ENCODE measurements at regions not wholly inside any gene's neighbourhood (a gene's known extent, or its start where the extent isn't known, plus 50 kb on each side); places are given as distances from the start of the nearest gene placed in this dataset.
A peak's percentile ranks its signal among the peaks of the same experiment; 100 is the strongest.

DNA sequence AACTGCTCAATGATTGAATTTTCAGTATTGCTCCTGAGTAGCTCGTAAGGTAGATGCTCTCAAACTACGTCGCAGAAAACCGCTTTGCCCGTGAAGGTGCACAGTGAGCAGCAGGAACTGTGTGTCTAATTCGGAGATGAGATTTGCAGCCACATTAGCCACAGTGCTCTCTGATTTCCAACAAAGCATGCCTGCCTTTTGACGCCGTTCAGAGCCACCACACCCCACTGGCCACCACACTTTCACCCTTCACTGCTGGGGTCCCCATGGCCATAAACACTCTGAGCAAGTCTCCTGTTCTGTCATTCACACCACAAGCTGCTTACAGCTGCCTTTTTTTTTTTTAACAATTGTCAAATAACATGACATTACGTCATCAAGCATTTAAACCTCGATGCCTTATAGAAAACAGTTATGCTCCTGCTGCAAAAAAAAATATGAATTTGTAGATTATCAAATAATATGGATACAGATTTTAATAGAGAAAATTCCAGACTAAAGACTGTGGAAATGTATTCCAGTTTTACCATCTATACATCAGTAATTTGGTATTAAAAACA is 578.8 kb upstream of the PFKP start:
- no peak for DNase-seq

DNA sequence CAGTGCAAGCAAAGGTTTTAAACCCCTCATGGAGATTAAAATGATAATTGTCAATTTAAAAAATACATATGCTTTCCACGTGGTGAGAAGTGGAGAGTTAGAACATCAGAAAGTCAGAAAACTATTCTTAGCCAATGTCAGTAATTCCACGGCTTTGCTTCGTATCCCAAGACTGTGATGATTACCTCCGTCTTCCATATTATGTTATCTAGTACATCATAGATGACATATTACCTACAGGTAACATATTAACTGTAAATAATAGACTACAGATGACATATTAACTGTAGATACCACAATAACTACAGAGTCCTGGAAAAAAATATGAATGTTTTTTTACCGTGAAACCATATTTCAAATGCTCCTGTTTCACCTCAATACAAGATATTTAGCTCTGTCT is 579.4 kb upstream of the PFKP start:
- no peak for DNase-seq

DNA sequence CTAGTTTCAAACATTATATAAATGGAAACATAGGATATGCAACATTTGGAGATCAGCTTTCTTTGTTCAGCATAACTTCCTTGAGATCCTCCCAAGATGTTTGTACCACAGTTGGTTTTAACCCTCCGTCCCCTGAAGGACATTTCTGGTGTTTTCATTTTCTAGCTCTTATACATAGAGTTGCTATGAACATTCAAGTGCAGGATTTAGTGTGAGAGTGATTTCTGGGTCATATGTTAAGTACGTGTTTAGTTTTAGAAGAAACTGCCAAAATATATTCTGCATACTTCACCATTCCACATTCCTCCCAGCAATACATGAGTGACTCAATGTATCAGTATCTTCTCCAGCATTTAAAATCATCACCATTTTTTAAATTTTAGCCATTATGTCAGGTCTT is 588.7 kb upstream of the PFKP start:
- DNase-seq, result no peak

DNA sequence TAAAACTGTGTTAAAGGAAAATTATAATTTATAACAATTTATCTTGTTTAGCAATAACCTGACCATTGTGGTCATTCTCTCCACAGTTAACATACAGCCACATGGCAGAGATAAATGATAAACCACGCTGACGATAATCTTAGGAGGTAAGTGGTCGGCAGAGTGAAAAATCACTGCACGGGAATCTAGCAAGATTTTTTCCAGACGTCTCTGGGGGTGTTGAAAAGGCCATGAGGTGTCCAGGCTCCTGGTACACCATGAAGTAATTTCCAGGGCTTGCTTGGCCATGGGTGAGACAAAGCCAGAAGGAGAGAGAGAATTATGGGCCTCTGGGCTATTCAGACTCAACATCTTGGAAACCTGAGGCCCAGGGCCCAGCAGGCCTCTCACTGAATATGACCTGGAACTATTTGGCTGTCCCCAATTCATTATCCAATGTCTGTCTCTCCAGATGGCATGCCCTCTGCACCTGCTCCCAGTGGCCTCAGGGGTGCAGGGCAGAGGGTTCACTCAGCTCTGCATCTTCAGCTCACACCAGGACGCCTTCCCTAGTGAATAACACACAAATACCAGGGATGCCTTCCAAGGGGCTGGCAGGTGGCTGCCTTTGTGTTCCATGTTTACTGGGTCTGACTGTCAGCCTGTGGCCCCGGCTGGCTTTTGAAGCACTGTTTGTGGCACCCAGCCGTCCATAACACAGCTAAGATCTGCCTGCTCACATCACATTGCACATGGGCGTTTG is 590.4 kb upstream of the PFKP start:
- DNase-seq, result peak; percentile 20

DNA sequence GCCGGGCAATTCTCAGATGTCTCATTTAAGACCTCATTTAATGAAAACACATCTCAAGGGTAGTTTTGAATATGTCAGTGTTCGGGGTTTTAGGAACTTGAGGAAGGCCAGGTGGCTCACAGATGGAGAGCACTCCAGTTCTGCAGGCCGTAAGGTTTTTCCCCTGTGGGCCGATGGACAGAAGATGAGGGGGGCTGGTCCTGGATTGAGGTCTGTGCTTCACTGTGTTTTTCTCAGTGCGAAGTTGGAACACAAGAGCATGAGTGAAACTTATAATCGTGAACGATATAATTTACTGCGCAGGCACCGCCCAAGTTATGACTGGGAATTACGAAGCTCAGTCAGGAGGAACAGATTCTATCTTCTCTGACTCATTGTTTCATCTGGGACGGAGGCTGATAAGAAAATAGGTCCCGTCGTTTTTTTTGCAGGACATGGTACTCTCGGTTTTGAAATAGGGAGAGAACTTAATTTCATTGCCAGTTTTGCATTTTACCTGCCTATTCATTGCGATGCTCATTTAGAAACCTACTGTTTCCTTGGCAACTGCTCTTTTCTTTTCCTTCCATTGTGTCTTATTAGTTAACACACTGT is 591.0 kb upstream of the PFKP start:
- DNase-seq, result no peak

DNA sequence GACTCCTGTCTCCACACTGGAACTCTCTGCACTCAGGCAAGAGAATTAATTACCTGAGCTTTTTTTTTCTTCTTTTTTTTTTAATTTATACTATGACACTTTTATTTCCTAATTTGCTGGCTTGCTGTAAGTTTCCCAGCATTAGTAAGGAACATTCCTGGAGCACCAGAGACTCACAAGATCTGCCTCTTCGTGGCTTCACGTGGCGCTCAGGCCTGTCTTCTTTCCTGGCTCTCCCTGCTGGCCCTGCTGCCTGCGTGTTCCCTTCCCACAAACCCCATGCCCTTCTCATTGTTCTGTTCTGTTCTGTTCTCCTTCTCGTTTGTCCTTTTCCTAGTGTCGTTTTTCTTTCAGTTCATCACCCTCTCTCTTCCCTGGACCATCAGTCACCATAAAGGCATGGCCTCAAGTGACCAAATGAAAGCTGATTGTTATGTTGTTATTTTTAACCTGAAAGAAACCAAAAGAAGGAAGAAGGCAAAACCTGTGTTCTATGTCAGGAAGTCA is 591.6 kb upstream of the PFKP start:
- DNase-seq, result no peak

DNA sequence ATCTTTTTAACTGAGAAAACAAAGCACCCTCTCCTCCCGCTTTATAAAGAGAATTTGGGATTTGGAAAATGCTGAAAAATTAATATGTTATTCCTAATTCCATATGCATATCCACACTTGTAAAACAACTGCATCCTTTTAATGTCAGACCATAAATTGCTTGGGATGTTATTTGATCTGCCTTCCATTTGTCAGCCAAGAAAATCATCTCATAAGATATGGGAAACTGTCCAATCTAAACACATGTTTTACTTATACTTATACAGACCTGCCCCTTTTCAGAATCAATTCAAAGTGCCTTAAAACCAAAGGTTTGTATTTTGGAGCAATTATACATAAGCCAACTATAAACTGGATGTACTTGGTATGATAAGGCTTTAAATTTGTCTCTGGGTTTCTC is 595.5 kb upstream of the PFKP start:
- DNase-seq, result no peak

DNA sequence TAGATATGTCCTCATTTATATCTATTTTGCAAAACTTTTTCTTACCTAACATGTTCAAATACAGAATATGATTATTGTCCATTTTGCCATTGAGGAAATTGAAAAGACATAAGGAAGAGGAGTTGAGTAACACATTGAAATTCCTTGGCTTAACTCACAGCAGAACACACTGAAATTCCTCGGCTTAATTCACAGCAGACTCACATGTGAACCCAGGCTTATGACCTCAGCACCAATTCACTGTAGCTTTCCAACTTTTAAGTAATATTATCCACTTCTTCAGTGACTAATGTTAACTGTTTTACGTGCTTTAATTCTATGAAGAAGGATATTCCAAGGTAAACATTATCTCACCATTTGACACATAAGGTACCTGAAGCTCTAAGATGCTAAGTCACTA is 597.5 kb upstream of the PFKP start:
- no peak for DNase-seq

DNA sequence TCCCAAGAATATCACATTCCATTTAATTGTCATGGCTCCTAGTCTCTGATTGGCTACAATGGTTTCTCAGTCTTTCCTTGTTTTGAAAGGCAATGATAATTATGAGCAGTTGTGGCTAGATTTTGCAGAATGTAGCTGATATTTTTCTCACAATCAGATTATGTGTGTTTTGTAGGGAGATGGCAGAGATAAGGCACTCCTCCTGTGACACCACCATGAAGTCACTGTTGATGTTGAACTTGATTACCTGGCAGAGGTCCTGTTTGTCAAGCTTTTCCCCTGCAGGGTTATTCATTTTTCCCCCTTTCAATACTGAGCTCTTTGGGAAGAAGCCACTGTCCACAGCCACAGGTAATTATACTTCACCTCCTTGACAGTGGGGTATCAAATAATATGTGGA is 602.9 kb upstream of the PFKP start:
- no peak for DNase-seq

DNA sequence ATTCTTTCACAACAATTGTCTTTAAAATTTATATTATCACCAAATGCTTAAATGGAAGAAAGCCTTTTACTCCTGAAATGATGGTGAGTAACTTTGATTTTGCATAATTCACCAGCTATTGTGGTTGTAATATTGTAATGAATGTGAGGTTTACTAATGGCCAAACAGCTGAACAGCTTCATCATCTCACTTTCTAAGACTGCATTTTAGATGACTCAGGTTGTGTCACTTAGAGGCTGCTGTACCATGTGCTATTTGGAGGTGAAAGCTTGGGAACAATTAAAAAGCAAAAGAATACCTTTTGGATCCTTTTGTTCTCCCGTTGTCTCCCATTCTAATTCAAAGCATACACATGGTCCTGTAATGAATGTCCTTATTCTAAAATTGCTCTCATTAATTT is 604.0 kb upstream of the PFKP start:
- no peak for DNase-seq

DNA sequence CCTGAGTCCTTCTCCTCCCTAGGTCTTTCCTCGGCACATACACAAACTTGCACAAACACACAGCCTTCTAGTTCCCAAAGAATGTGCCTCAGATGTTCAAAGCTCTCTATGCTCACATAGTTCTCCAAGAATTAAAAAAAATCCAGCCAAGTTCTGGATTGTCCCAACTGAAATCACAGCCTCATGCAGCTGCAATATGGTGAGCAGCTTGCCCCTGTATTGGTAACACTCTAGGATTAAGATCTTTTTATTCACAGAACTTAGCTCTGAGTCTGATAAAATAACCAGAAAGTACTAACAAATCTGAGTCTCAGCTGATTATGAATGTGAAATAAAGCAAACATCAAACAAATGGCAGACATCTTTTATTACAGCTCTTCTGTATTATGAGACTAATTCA is 604.8 kb upstream of the PFKP start:
- DNase-seq, result no peak

DNA sequence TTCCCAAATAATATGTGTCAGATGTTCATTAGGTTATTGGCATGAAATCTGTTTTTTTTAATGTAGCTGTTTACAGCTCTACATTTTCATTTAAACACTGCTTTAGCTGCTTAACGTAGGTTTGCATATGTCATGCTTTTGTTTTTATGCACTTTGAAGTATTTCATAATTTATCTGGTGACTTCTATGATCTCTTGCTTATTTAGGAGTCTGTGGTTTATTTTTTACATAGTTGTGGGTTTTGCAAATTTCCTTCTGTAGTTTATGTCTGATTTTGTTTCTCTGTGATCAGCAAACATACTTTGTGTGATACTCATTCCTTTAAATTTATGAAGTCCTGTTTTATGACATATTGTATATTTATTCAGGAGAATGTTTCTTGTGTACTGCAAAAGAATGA is 606.5 kb upstream of the PFKP start:
- no peak for DNase-seq

DNA sequence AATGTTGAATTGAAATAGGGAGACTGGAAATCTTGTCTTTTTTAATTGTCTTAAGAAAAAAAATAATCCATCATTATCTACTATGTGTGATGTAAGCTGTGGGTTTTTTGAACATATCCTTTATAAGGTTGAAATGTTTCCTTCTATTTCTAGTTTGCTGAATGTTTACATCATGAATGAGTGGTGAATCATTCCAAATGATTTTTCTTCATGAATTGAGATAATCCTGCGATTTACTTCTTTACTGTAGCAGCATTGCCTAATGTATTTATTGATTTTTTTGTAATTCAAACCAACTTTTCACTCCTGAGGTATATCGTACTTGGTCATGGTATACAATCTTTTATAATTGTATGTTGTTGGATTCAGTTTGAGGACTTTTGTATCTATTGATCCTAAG is 607.6 kb upstream of the PFKP start:
- DNase-seq, result no peak

DNA sequence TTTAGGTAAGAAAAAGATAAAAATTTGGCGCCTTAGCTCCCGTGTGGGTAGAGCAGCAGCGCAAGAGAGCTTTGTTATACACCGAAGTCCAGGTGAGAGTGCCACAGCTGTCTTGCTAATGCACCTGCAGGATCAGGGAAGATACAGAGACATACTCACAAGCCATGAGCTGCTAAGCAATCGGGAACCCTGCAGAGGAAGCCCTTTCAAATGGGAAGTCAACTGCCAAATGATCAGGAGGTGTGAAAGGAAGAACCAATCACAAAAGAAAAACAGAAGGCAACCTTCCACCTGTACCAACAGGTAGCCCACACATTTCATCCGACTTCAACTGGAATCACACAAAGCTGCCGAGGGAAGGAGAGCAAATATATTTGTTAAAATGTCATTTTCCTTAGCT is 610.5 kb upstream of the PFKP start:
- no peak for DNase-seq

DNA sequence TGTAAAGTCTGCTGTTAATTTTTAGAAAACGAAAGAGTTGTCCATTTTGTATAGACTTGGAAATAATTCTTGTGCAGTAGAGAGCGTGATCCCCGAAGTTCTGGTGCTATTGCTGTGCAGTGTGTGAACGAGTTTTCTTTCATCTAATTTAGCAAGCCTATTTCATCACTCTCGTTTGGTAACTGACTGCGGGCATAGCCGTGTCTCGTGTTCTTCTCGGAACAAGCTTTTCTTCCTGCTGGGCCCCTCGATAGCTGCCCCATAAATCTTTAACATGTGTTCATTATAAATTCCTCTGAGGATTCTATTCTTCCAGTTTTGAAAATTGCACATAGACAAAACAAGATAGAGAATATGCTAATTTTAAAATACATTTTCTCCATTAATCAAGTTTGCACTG is 622.0 kb upstream of the PFKP start:
- DNase-seq, result no peak

DNA sequence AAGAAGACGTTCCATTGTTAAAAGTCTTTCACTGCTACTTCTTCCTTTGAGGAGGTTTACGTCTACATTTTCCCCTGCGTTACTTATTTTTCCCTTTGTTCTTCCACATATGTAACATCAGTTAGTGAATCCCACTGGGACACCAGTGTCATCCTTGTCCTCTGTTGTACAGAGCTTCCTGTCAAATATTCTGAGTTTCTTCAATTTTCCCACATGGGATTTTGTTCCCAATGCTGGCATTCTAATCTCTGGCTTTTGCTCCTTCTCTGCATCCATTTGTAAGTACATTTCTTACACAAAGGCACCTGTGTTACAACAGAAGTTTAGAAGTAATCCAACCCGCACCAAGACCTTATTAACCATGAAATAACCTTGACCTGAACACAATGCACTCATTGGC is 627.4 kb upstream of the PFKP start:
- DNase-seq, result no peak

DNA sequence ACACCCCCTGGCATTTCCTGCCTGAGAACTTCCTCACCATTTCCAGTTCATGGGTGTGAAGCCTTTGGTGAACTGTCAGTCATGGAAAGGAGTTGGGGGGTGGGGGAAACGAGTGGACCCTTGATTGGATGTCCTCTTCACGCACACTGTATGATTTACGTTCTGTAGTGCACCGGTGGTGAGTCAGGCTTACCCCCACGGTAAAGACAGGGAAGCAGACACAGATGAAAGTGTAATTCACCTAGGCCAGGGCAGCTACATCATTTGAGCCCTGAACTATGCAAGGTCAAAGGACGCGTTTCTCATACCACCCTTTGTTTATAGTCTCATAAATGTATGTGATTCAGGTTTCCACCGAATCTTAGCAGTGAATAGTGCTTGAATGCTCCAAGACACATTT is 628.3 kb upstream of the PFKP start:
- DNase-seq, result no peak

DNA sequence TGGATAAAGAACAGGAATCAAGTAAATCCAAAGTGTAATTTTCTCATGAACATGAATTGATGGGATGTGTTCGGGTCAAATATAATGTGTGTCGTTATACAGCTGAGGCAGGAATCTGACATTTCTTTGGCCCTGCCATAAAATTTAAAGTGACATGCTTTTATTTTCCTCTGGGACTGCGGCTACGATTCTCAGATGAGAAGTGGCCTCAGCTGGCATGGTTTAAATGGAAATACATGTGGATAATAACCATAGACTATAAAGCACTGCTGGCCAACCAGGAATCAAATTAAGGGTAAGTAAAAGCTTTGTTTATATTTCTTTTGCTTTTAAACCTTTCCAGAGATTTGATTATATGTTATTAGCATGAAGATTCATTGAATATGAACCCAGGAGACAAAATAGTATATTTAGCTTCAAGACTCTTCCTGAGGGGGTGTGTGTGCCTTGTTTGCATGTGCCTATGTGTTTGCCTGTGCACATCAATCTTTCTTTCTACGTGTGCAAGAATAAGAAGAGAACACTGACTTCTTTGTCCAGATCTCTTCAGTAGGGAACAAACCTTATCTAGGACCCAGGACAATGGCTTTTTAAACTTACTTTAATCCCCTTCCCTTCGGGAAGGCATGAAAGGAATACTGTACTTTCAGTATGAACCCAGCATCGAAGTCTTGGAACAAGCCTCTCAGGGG is 629.0 kb upstream of the PFKP start:
- DNase-seq, result no peak

DNA sequence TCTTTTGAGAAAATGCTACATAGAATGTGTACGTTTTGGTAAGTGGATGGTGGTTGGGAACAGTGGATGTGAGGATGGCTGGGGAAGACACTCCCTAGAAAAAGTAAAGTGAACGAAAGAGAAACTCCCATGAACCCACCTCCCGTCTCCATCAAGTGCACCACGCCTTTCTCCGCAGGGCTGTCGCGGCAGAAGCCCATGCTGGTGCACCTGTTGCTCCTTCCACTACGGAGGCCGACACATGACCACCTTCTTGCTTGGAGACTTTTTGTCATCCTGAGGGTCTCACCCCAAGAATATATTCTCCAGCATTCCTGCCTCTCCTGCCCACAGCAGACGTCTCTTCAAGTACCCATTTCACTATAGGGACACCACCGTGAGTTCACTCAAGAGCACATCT is 630.4 kb upstream of the PFKP start:
- no peak for DNase-seq

DNA sequence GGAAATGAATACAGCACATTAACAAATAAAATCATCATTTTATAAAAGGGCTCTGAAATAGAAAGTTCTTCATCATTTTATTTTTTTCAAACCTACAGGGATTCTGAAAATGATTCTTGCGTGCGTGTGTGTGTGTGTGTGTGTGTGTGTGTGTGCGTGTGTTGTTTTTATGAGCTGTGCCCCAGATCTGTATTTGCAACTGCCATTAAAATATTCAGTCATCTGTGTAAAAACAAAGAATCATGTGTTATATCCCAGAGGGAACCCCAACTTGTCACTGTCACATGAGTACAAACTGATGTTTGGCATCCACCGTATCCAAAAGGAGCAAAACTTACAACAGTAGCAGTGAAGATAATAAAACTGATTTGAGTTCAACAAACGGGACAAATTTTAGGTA is 635.4 kb upstream of the PFKP start:
- DNase-seq, result no peak

DNA sequence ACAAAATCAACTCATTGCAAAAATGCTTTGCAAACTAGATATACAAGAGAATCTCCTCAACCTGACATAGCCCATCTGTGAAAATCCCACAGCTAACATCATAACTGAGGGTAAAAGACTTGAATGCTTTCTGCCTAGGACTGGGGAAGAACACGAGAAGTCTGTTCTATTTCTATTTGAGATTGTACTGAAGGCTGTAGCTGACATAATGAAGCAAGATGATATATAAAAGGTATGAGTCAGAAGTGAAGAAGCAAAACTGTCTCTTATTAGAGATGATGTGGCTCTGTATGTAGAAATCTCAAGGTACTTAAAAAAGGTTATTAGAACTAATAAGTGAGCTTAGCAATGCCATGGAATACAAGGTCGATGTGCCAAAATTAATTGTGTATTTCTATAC is 639.9 kb upstream of the PFKP start:
- no peak for DNase-seq

DNA sequence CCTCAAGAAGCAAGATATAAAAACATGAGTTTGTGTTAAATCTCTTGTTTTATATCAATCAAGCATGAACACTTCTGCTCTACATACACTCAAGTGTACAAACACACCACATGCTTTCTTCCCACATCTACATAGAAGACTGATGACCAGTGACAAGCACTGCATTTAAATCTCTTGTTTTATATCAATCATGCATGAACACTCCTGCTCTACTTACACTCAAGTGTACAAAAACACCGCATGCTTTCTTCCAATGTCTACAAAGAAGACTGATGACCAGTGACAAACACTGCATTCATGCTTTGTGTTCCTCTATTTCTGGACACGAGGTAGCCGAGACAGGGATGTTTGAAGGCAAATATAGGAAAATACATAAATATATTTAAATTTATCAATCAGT is 642.0 kb upstream of the PFKP start:
- DNase-seq, result no peak

DNA sequence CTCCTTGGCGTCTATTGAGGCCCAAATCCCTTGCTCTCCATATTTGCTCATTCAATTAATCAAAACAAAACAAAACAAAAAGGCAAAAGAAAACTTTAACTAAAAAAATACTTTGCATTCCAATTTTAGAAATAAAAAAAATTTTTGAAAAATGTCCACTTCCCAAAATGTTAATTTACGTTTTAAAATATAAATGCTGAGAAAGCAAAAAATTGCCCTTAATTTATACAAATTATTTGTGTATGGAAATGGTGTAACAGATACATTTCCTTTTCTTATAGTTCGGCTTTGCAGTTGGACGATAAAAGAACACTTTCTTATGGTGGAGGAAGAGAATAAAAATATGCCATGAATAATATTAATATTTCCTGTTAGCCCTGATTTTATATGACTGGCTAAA is 652.8 kb upstream of the PFKP start:
- no peak for DNase-seq

DNA sequence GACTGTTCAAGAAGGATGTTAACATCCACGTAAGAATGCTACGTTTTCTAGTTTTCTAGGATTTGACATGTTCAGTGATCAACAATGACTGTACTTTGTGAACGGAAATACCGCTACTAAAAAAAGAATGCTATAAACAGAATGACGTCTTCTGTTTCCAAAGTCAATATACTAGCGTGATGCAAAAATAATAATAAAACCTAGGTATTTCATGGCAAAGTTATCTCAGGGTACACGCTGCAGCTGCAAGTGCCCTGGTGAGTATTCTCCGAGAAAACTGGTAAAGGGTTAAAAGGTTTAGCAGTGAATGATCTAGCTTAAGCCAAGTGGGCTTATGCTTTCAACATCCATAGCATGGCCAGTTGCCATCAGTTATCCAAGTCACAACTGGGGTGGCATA is 653.3 kb upstream of the PFKP start:
- DNase-seq, result no peak
